DMS153 (cell line): ENCODE measurements at regions not wholly inside any gene's neighbourhood (a gene's known extent, or its start where the extent isn't known, plus 50 kb on each side); places are given as distances from the start of the nearest gene placed in this dataset.
A peak's percentile ranks its signal among the peaks of the same experiment; 100 is the strongest.

Experiments
- DNase-seq: peaks from one replicate; lab custom pipeline; 2025; lab: John Stamatoyannopoulos, UW

- no peak for DNase-seq
Observed at GRCh38 chr6:33967966-33968724, 164.3 kb upstream of the MLN start.

- DNase-seq: no peak
Observed at GRCh38 chr6:33967265-33967767, 163.5 kb upstream of the MLN start.

DNA sequence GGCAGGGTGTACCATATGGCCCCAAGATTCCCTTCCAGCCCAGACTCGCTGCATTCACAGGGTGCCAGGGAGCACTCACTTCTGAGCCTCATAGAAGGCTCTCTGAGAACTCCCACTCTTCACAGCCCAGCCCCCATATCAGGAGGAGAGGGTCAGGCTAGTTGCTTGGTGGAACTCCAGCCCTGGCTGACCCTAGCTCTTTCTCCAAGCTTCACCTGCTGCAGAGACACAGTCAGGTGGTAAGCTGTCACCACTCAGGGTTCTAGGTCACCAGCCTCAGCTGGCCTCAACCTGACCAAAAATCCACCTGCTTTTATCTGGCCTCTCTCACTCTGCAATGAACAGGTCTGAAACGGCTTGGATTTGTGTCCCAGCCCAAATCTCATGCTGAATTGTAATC, 162.7 kb upstream of the MLN start:
- no peak for DNase-seq

GRCh38 chr6:33965766-33966165, 162.0 kb upstream of the MLN start:
- no peak for DNase-seq

GRCh38 chr6:33964387-33964786, 160.6 kb upstream of the MLN start:
- no peak for DNase-seq

GRCh38 chr6:33963136-33963750, 159.4 kb upstream of the MLN start:
- no peak for DNase-seq

DNA sequence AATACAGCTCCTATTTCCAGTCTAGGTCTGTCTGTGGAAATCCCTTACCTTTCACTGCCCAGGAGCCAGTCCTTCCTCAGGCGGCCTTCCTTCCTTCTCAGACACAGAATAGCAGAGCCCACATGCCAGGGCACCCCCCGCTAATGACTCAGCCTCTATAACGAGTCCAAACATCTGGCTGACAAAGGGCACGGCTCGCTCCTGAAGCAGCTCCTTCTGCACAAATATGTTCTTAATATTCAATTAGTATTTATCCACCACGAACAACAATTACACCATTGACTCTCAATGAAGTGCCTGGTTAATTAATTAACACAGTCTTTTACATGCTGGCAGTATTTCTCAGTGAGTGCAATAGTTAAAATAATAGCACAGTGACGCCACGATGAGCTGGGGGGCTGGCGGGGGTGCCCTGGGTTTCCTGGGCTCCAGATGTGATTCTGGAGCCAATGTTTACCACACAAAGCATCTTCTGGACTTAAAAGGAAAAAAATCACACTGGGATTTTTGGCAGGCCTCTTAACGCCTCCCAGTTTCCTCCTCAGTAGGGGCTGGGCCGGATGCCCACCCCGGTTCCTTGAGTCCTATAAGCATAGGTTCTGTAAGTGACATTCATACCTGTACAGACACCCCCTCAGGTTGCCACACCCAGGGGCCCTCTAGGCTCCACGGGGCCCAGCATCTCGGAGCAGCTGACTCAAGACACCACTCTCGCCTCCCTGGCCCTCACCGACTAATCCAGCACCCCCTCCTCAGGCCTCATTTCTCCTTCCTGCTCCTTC, 158.6 kb upstream of the MLN start:
- DNase-seq: no peak

DNA sequence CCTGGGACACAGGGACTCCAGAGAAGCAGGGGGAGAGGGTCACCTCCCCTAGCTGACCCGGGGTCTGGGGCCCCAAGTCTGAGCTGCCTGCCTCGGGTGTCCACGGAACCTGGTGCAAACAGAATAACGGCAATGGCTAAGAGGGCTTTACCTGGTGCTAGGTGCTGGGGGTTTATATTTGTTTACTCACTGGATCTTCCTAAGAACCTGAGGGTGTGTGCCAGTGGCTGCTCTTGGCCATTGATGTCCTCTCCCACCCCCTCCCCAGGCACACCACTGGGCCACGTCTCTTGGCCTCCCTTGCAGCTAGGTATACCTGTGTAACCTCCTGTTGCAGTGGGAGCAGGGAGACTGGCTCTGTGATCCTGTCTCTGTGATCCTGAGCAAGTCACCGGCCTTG, 157.9 kb upstream of the MLN start:
- DNase-seq: no peak

GRCh38 chr6:33960345-33961313, 156.8 kb upstream of the MLN start:
- DNase-seq: no peak

- DNase-seq: no peak
Observed at GRCh38 chr6:33959661-33960344, 156.0 kb upstream of the MLN start.

DNA sequence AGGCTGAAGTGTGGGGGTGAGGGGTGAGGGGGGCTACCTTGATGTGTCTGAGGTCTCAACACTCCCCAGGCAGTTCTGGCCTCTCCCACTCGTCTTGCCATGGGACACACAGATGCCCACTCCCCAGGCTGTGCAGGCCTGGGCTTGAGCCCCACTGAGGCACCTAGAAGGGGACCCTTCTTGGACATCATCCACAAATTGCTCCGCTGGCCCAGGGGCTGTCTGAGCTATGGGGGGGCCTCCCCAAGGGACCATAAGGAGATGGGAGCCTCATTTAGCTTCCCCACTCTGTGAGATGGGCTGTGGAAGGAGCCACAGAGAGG, 155.5 kb upstream of the MLN start:
- DNase-seq: no peak

DNA sequence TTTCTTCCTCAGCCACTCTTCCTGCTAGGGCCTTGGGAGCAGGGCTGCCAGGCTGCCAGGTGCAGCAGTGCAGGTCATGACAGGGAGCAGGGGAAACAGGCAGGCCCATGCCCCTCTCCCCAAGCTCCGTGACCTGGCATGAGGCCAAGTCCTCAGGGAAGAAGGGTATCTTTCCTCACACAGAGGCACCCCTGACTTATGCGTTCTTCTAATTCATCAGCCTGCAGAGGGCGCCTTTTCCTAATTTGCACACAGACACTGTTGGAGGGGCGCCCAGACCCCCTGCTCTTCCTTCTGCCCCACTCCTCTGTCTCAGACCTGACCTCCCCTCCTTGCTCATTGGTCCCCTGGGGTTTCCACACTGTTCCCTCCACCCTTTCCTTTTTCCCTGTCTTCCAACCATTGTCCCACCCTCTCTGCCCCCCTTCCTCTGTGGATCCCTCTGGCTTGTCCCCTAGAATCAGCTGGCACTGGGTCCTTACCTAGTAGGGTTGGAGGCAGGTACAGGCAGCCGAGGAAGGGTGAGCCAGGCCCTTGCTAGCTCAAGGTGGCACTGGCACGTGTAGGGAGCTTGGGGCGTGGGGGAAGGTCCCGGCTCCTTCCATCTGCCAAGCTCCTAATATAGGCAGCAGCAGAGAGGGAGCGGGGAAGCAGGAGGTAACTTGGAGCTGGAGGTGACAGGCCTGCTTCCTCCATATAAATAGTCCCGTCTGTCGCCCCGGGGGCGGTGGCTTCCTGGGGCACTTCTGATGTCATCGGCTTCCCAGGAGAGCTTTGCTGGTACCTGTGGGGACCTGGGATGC, 154.9 kb upstream of the MLN start:
- peak; percentile 5 for DNase-seq

GRCh38 chr6:33957892-33958525, 154.2 kb upstream of the MLN start:
- DNase-seq: no peak

DNA sequence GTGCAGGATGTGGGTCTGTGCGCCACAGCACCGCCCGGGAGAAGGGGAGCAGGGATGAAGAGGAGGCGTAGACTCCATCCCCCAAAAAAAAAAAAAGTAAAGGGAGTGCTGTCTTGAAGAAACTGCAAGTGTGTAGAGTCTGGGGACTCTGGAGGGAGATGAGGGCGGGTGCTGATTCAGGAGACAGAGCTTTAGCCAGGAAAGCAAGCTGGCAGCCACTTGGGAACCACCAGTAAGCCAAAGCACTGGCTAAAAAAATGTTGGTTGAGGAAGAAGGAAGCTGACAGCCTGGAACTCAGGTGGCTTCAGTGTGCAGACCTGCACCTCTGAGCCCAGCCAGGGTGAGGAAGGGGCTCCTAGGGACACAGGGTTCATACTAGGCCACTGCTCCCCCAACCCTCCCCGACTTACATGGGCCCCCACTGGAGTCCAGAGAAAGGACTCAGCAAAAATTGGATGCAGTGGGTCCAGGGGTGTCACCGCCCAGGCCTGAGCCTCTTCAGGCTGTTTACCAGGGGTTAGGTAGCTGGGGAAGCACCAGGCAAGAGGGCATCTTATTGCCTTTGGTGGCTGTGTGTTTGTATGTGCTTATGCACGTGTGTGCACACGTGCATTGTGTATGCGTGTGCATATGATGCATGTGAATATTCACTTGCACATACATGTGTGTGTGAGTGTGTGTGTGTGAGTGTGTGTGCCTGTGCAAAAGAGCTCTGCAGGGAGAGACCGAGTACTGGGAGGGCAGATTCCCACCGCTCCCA, 153.5 kb upstream of the MLN start:
- no peak for DNase-seq

DNA sequence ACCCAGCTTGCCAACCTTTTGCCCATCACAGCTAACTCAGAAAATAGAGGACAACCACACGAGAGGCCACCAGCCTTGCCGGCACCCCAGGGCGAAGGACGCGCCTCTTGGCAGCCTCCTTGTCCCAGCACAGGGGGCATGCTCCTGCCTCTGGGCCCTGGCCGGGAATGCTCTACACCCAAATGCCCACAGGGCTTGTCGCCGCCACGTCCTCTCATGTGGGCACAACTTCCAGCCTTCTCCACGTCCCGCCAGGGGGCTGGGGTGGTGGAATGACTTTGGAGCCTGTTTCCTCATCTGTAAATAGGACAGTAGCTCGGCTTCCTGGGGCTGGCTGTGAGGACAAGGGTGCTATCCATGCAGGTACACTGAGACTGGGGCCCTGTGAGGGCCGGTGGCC, 152.4 kb upstream of the MLN start:
- DNase-seq: no peak

DNA sequence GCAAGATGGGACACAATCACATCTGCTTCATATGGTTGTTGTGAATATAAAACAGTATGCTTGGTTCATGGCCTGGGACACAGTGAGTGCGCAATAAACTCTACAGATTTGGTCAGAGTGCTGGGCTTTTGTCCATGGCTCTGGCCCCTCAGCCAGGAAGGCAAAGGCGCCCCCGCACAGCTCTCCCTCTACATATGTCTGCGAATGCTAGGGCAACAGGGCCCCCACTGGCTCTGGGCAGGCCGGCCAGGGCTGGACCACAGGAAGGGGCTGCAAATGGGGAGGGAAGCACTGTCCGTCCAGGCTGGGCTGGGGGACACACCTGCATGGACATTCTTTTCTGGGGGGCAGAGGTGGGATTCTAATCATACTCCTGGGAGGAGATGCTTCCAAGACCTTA, 151.8 kb upstream of the MLN start:
- no peak for DNase-seq

DNA sequence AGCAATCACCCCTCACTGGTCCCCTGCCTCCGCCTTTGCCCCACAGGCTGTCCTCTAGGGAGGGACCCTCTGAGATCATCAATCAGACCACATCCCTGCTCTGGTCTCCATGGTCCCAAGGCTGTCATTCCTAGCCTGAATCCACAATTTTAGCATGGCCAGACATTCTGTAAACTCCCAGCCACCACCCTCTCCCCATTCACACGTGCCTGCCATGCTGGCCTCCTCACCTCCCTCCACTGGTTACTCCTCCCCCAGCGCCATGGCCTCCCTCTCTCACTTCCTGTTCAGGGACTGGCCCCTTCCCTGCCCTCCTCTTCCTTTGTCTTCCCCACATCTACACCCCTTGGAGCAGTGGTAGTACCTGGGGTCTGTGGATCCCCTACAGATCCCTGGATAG, 150.7 kb upstream of the MLN start:
- no peak for DNase-seq

- DNase-seq: no peak
Observed at GRCh38 chr6:33953171-33953570, 149.4 kb upstream of the MLN start.

DNA sequence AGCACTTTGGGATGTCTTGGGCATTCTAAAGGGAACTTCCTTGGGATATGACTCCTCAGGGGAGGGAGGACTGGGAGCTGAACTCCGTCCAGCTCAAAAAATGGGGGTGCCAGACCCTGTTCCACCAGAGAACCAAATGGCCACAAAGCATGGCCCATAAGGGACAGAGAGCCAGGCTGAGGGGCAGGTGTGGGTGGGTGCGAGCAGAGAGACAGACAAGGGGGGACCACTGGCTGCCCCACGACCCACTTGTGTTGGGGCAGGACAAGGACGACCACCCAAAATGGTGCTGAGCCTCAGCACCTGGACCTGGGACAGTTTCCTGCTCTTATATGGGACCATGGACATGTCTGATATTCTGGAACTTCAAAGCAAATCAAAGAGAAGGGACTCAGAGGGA, 148.2 kb upstream of the MLN start:
- no peak for DNase-seq
